Tibial artery (tissue), 4 donors: ENCODE measurements at regions not wholly inside any gene's neighbourhood (a gene's known extent, or its start where the extent isn't known, plus 50 kb on each side); places are given as distances from the start of the nearest gene placed in this dataset.

Experiments
- DNase-seq, 2 donors: peaks; one replicate each; pipeline ENCODE4 v3.0.0-alpha.2; 2019
- H3K27ac ChIP-seq, 2 donors: fragments of 200-600 bp; sonication (generic) in 1 of 2; 1 replicate in 1 of 2; 2 replicates in 1 of 2; pipeline ENCODE4 v1.5.1; 2018 to 2019; ENCODE audit warnings: mild to moderate bottlenecking in 1 of 2
- H3K27me3 ChIP-seq, 2 donors: fragments of 200-600 bp; sonication (generic) in 1 of 2; one replicate each; pipeline versions ENCODE4 v1.5.1 to v1.6.0; 2016 to 2019
- H3K36me3 ChIP-seq, 3 donors: fragments of 200-600 bp; sonication (generic) in 2 of 3; one replicate each; pipeline ENCODE4 v1.5.1; 2016 to 2019; ENCODE audit warnings: mild to moderate bottlenecking in 2 of 3
- H3K4me1 ChIP-seq, 4 donors: fragments of 200-600 bp; sonication (generic) in 2 of 4; 1 replicate in 3 of 4; 2 replicates in 1 of 4; pipeline ENCODE4 v1.5.1; 2016 to 2019
- H3K4me3 ChIP-seq, 2 donors: fragments of 200-600 bp; sonication (generic) in 1 of 2; 1 replicate in 1 of 2; 2 replicates in 1 of 2; pipeline ENCODE4 v1.5.1; 2018 to 2019; ENCODE audit warnings: mild to moderate bottlenecking in 2 of 2
- H3K9me3 ChIP-seq, 3 donors: fragments of 200-600 bp; sonication (generic) in 1 of 3; one replicate each; pipeline ENCODE4 v1.5.1; 2016 to 2019
- intact Hi-C: fragments of 100-400 bp; cut with DNase I; formaldehyde crosslinking; loops from one replicate; pipeline ENCODE4 v1.15.0; 2023; ENCODE audit warnings: low total_unique reads
- TF ChIP-seq, protein P1 (sequence below), 2 experiments: fragments of 200-600 bp in 1 of 2; fragments of 450-650 bp in 1 of 2; IDR thresholded peaks; one replicate each; pipeline ENCODE4 v1.5.1; 2017 to 2019; ENCODE audit warnings: antibody characterized with exemption in 2 of 2, mild to moderate bottlenecking in 1 of 2, moderate library complexity in 1 of 2

- TF ChIP-seq, protein P1, sequence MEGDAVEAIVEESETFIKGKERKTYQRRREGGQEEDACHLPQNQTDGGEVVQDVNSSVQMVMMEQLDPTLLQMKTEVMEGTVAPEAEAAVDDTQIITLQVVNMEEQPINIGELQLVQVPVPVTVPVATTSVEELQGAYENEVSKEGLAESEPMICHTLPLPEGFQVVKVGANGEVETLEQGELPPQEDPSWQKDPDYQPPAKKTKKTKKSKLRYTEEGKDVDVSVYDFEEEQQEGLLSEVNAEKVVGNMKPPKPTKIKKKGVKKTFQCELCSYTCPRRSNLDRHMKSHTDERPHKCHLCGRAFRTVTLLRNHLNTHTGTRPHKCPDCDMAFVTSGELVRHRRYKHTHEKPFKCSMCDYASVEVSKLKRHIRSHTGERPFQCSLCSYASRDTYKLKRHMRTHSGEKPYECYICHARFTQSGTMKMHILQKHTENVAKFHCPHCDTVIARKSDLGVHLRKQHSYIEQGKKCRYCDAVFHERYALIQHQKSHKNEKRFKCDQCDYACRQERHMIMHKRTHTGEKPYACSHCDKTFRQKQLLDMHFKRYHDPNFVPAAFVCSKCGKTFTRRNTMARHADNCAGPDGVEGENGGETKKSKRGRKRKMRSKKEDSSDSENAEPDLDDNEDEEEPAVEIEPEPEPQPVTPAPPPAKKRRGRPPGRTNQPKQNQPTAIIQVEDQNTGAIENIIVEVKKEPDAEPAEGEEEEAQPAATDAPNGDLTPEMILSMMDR (IDR thresholded peaks at IDR 0.05), result no peak
- no peak overlapping the region for H3K27ac ChIP-seq
- no peaks in the 10 kb centered on the region for H3K9me3 ChIP-seq
- no peak overlapping the region for H3K4me3 ChIP-seq
- DNase-seq, result peak in 1 of 2 donors; percentile 72
- peaks cover 0 to 5% of the 10 kb centered on the region in 2 donors for H3K27me3 ChIP-seq
- intact Hi-C loops, result no loop called here
- H3K4me1 ChIP-seq, result no peaks in the 10 kb centered on the region
- H3K36me3 ChIP-seq, result no peaks in the 10 kb centered on the region
Observed at GRCh38 chr2:71889759-71890684, 257.6 kb downstream of the CYP26B1 start.

DNA sequence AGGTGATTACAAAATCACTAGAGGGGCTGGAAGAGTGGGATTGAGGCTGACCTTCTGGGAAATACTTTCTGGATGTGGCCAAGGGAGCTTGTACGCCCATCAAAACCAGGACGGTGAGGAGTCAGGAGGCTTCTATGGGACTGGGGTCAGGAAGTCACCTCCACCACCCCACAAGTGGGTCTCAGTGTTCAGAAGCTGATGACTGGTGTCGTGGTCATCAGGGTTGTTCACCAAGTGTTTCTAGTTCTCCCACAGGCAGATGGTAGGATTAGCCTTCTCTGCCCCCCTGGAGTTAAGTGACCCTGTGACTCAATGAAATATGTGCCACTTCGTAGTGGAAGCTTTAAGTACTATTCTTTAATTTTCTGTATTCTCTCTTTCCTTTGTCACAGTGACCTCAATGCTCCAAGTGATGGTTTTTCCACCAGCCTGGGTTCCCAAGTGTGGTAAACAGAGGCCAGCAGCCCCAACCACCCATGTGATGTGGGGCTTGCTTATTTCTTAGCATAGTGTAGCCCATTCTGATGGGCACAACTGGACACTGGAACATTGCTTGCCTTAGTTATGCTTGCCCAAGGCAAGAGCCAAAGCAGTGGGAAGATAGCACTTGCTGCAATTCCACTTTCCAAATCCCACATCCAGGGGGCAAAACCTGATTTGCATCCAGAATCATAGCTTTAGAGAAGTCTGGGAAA, 258.8 kb downstream of the CYP26B1 start:
- H3K36me3 ChIP-seq, result no peaks in the 10 kb centered on the region
- peaks cover 0 to 4% (median 2%) of the 10 kb centered on the region in 4 donors for H3K4me1 ChIP-seq
- TF ChIP-seq, protein P1 (IDR thresholded peaks at IDR 0.05), result no peak
- intact Hi-C loops, result no loop called here
- H3K4me3 ChIP-seq, result no peak overlapping the region
- no peaks in the 10 kb centered on the region for H3K9me3 ChIP-seq
- H3K27me3 ChIP-seq, result peaks cover 0 to 5% of the 10 kb centered on the region in 2 donors
- no peak overlapping the region for H3K27ac ChIP-seq
- no peak for DNase-seq

- Histone ChIP-seq H3K4me1 (peaks cover 0 to 21% (median 16%) of the 10 kb centered on the region in 4 donors), H3K9me3 (no peaks in the 10 kb centered on the region), H3K36me3 (no peaks in the 10 kb centered on the region), H3K27ac (no peak overlapping the region), H3K4me3 (no peak overlapping the region), H3K27me3 (no peaks in the 10 kb centered on the region)
- TF ChIP-seq, protein P1 (IDR thresholded peaks at IDR 0.05), result no peak
- no peak for DNase-seq
- intact Hi-C loops, result no loop called here
Observed at GRCh38 chr2:71887196-71887595, 260.5 kb downstream of the CYP26B1 start.

DNA sequence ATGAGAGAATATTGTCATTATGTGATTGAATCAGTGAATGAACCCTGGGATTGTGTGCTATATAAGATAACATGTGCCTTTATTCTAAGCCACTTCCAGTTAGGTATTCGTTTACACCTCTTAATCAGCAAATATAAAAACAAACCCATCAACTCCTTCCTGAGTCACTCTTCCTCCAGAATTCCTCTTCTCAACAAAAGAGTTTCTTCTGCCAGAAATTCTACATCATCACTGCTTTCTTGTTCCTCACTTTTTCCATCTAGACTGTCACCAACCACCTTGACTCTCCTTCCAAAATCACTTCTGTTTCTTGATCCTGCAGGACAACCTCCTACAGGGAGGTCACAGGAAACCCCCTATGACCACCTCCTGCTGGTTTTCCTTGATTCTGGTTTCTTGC, 261.4 kb downstream of the CYP26B1 start:
- Histone ChIP-seq H3K4me1 (peaks cover 0 to 30% (median 25%) of the 10 kb centered on the region in 4 donors), H3K36me3 (no peaks in the 10 kb centered on the region), H3K9me3 (no peaks in the 10 kb centered on the region), H3K27ac (no peak overlapping the region), H3K27me3 (no peaks in the 10 kb centered on the region), H3K4me3 (no peak overlapping the region)
- DNase-seq, result no peak
- intact Hi-C loops, result no loop called here
- TF ChIP-seq, protein P1 (IDR thresholded peaks at IDR 0.05), result no peak

DNA sequence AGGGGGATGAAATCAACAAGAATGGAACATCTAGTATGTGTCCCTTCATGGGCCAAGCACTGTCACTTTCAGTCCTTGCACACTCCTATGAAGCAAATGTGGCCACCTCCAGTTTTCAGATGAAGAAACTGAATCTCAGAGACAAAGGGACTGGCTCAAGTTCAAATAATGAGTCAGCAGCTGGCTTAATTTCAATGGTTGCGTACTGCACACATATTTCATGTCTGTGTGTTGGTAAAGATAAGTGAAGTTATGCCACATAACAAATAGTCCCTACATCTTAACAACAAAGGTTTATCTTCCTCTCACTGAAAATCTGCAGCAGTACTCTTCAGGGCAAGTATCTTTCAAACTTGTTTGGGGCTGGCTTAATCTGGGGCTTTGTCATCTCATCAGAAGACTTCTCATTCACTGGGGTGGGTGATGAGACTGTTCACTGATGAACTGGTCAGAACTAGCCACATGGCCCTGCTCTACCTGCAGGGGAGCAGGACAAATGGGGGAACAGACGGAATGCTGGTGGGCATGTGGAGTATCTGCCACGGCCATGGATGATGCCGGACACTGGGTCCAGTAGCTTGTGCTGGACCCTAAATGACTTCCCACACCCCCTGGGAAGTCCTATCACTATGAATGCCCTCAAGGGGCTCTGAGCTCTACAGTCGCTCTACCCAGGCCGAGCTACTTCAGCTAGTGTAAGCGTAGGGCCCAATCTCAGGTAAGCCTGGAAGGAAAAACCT, 263.2 kb downstream of the CYP26B1 start:
- no peak for DNase-seq
- TF ChIP-seq, protein P1 (IDR thresholded peaks at IDR 0.05), result no peak
- no peak overlapping the region for H3K4me3 ChIP-seq
- intact Hi-C loops, result no loop called here
- no peaks in the 10 kb centered on the region for H3K36me3 ChIP-seq
- H3K9me3 ChIP-seq, result no peaks in the 10 kb centered on the region
- no peaks in the 10 kb centered on the region for H3K27me3 ChIP-seq
- H3K4me1 ChIP-seq, result peaks cover 0 to 47% (median 38%) of the 10 kb centered on the region in 4 donors
- H3K27ac ChIP-seq, result no peak overlapping the region
